H9 (cell line): ENCODE measurements at regions not wholly inside any gene's neighbourhood (a gene's known extent, or its start where the extent isn't known, plus 50 kb on each side); places are given as distances from the start of the nearest gene placed in this dataset.

Source experiments
- DNase-seq: peaks from one replicate; pipeline ENCODE4 v3.0.0-alpha.2; 2017
- H2AFZ ChIP-seq: one replicate; pipeline ENCODE4 v1.6.1; 2013; ENCODE audit warnings: mild to moderate bottlenecking, low read length, control low read depth, moderate library complexity
- H2AK5ac ChIP-seq: 2 replicates; pipeline ENCODE4 v1.6.1; 2013; ENCODE audit warnings: low read length, control low read depth, mixed read lengths; ENCODE audit not compliant: insufficient read length
- H2BK120ac ChIP-seq: one replicate; pipeline ENCODE4 v1.6.1; 2013; ENCODE audit warnings: low read depth, mild to moderate bottlenecking, low read length, control low read depth, inconsistent platforms; ENCODE audit not compliant: poor library complexity, severe bottlenecking
- H2BK12ac ChIP-seq: 2 replicates; pipeline ENCODE4 v1.6.1; 2013; ENCODE audit warnings: low read length, control low read depth, mixed read lengths, low read depth; ENCODE audit not compliant: insufficient read length
- H2BK15ac ChIP-seq: 2 replicates; pipeline ENCODE4 v1.6.1; 2013; ENCODE audit warnings: low read depth, low read length, control low read depth
- H2BK20ac ChIP-seq: one replicate; pipeline ENCODE4 v1.6.1; 2013; ENCODE audit warnings: low read depth, mild to moderate bottlenecking, low read length, control low read depth, inconsistent platforms; ENCODE audit not compliant: poor library complexity, severe bottlenecking
- H2BK5ac ChIP-seq: 2 replicates; pipeline ENCODE4 v1.6.1; 2013; ENCODE audit warnings: low read length, control low read depth, mixed read lengths; ENCODE audit not compliant: insufficient read length
- H3K14ac ChIP-seq: 2 replicates; pipeline ENCODE4 v1.6.1; 2013; ENCODE audit warnings: low read length, control low read depth; ENCODE audit not compliant: insufficient read depth
- H3K18ac ChIP-seq: 2 replicates; pipeline ENCODE4 v1.6.1; 2013; ENCODE audit warnings: low read depth, mild to moderate bottlenecking, mixed read lengths, low read length, control low read depth; ENCODE audit not compliant: insufficient read length
- H3K23ac ChIP-seq: 2 replicates; pipeline ENCODE4 v1.6.1; 2013; ENCODE audit warnings: low read length, control low read depth, mixed read lengths, low read depth; ENCODE audit not compliant: insufficient read length
- H3K23me2 ChIP-seq: 2 replicates; pipeline ENCODE4 v1.6.1; 2013; ENCODE audit warnings: low read depth, mild to moderate bottlenecking, mixed read lengths, low read length, control low read depth; ENCODE audit not compliant: insufficient read length, poor library complexity, severe bottlenecking
- H3K27ac ChIP-seq: 2 replicates; pipeline ENCODE4 v1.5.1; 2013; ENCODE audit warnings: low read length, control low read depth, mixed read lengths, low read depth; ENCODE audit not compliant: insufficient read length
- H3K27me3 ChIP-seq: 2 replicates; pipeline ENCODE4 v1.6.1; 2013; ENCODE audit warnings: low read length, control low read depth, inconsistent platforms; ENCODE audit not compliant: insufficient read depth
- H3K4ac ChIP-seq: 2 replicates; pipeline ENCODE4 v1.6.1; 2013; ENCODE audit warnings: low read depth, mild to moderate bottlenecking, control low read depth, inconsistent platforms, low read length, moderate library complexity
- H3K4me1 ChIP-seq: 2 replicates; pipeline ENCODE4 v1.6.1; 2013; ENCODE audit warnings: low read length, control low read depth, inconsistent platforms; ENCODE audit not compliant: insufficient read depth
- H3K4me2 ChIP-seq: 2 replicates; pipeline ENCODE4 v1.6.1; 2013; ENCODE audit warnings: low read length, control low read depth, mixed read lengths; ENCODE audit not compliant: insufficient read length, insufficient read depth
- H3K56ac ChIP-seq: 2 replicates; pipeline ENCODE4 v1.6.1; 2013; ENCODE audit warnings: low read depth, mild to moderate bottlenecking, mixed read lengths, low read length, control low read depth; ENCODE audit not compliant: insufficient read length
- H3K79me1 ChIP-seq: 2 replicates; pipeline ENCODE4 v1.6.1; 2013; ENCODE audit warnings: low read depth, mild to moderate bottlenecking, moderate library complexity, low read length, control low read depth, inconsistent platforms; ENCODE audit not compliant: insufficient read depth, poor library complexity, severe bottlenecking
- H3K79me2 ChIP-seq: 2 replicates; pipeline ENCODE4 v1.6.1; 2013; ENCODE audit warnings: low read length, control low read depth, inconsistent platforms; ENCODE audit not compliant: insufficient read depth
- H3K9ac ChIP-seq: 2 replicates; pipeline ENCODE4 v1.6.1; 2013; ENCODE audit warnings: low read length, control low read depth, mixed read lengths; ENCODE audit not compliant: insufficient read length; ENCODE audit errors: extremely low read depth
- H3K9me3 ChIP-seq: one replicate; pipeline ENCODE4 v1.6.1; 2013; ENCODE audit warnings: low read depth, low read length, inconsistent platforms; ENCODE audit not compliant: control insufficient read depth
- H3T11ph ChIP-seq: one replicate; pipeline ENCODE4 v1.6.1; 2013; ENCODE audit warnings: mild to moderate bottlenecking, low read length, control low read depth, inconsistent platforms
- H4K20me1 ChIP-seq: one replicate; pipeline ENCODE4 v1.6.1; 2013; ENCODE audit not compliant: control insufficient read depth, insufficient read length, insufficient read depth
- H4K5ac ChIP-seq: 2 replicates; pipeline ENCODE4 v1.6.1; 2013; ENCODE audit warnings: low read depth, mild to moderate bottlenecking, mixed read lengths, low read length, control low read depth; ENCODE audit not compliant: insufficient read length
- H4K8ac ChIP-seq: replicated peaks from 2 replicates; pipeline ENCODE4 v1.6.1; 2013; ENCODE audit warnings: low read length, control low read depth, mixed read lengths, low read depth; ENCODE audit not compliant: insufficient read length
- H4K91ac ChIP-seq: 2 replicates; pipeline ENCODE4 v1.6.1; 2013; ENCODE audit warnings: low read depth, mild to moderate bottlenecking, moderate library complexity, mixed read lengths, low read length, control low read depth; ENCODE audit not compliant: insufficient read length
- H3K27ac Mint-ChIP-seq, 3 experiments: 2 replicates in 2 of 3; 3 replicates in 1 of 3; pipeline ENCODE4 v1.8.0; 2020 to 2021; ENCODE audit warnings: mixed read lengths in 3 of 3, mild to moderate bottlenecking in 1 of 3, moderate library complexity in 1 of 3
- H3K27me3 Mint-ChIP-seq: 2 replicates; pipeline ENCODE4 v1.8.0; 2021; ENCODE audit warnings: low read depth, mild to moderate bottlenecking, moderate library complexity, mixed read lengths
- H3K36me3 Mint-ChIP-seq, 3 experiments: 2 replicates in 2 of 3; 3 replicates in 1 of 3; pipeline ENCODE4 v1.8.0; 2020 to 2021; ENCODE audit warnings: low read depth in 3 of 3, mixed read lengths in 3 of 3; ENCODE audit not compliant: insufficient read depth in 1 of 3
- H3K4me1 Mint-ChIP-seq, 2 experiments: 2 replicates each; pipeline ENCODE4 v1.8.0; 2020; ENCODE audit warnings: mixed read lengths in 2 of 2
- H3K4me3 Mint-ChIP-seq, 2 experiments: 2 replicates in 1 of 2; 3 replicates in 1 of 2; pipeline ENCODE4 v1.8.0; 2020 to 2021; ENCODE audit warnings: mild to moderate bottlenecking in 2 of 2, mixed read lengths in 2 of 2, moderate library complexity in 1 of 2
- H3K9me3 Mint-ChIP-seq, 2 experiments: 2 replicates in 1 of 2; 3 replicates in 1 of 2; pipeline ENCODE4 v1.8.0; 2020; ENCODE audit warnings: mild to moderate bottlenecking in 2 of 2, mixed read lengths in 2 of 2, moderate library complexity in 1 of 2
- WGBS: extraction: QIAGEN DNeasy Blood & Tissue Kit; methylation state at CpG from one replicate; pipeline ENCODE4 v1.1.7; 2013; ENCODE audit warnings: missing lambda C conversion rate, low lambda C conversion rate, mixed read lengths; ENCODE audit not compliant: insufficient read length; ENCODE audit errors: extremely low coverage; 5-methylcytosine and 5-hydroxymethylcytosine counted together
- TF ChIP-seq, protein P1 (sequence below): fragments of 200-600 bp; sonication (generic); conservative IDR thresholded peaks from 3 replicates; pipeline ENCODE4 v1.8.0; 2021; ENCODE audit warnings: antibody characterized with exemption, mild to moderate bottlenecking

DNA sequence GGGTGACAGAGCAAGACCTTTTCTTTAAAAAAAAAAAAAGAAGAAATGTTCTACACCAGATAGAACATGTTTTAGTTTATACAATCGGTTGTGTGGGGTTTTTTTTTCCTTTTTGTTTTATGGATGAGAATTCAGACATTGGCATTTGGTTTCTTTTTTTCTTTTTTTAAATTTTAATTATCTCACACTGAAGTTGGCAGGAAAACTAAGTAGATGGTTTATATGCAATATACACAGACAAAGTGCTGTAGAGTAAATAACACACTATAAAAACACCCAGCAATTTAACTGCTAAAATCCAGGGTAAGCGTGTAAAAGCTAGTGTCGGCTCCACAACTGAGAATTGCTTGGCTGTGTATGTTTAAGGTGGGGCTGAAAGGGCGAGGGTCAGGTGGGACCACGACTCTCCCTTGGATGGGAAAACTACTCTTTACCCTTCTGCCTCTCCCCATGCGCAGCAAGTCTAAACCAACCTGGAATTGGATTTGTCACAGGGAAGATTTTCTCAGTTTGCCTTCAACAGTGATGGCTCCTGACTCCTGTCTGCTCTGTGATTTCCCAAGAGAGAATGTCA, 147.1 kb upstream of the MARCKS start:
- Mint-ChIP-seq H3K4me1 (peaks cover 4 to 5% of the 10 kb centered on the region in 2 experiments), H3K27ac (no peak overlapping the region), H3K36me3 (no peaks in the 10 kb centered on the region), H3K9me3 (no peaks in the 10 kb centered on the region), H3K27me3 (no peaks in the 10 kb centered on the region), H3K4me3 (no peak overlapping the region)
- H4K20me1 ChIP-seq, result no peaks in the 10 kb centered on the region
- no peak overlapping the region for H2BK12ac ChIP-seq
- no peak overlapping the region for H3K56ac ChIP-seq
- no peak overlapping the region for H2BK120ac ChIP-seq
- WGBS, result no CpG with 5 or more reads among the region's 6 CpGs
- no peak overlapping the region for H2BK20ac ChIP-seq
- no peak overlapping the region for H3K14ac ChIP-seq
- H2AK5ac ChIP-seq, result no peak overlapping the region
- H3K4ac ChIP-seq, result no peak overlapping the region
- H3K4me2 ChIP-seq, result no peak overlapping the region
- no peak overlapping the region for H2AFZ ChIP-seq
- H3K4me1 ChIP-seq, result no peaks in the 10 kb centered on the region
- H4K91ac ChIP-seq, result no peak overlapping the region
- no peak overlapping the region for H3K18ac ChIP-seq
- H3K23ac ChIP-seq, result no peak overlapping the region
- H3K79me2 ChIP-seq, result no peaks in the 10 kb centered on the region
- no peak overlapping the region for H3K27ac ChIP-seq
- no peak overlapping the region for H2BK5ac ChIP-seq
- no peak overlapping the region for H3T11ph ChIP-seq
- no peak for DNase-seq
- H3K9me3 ChIP-seq, result no peaks in the 10 kb centered on the region
- H4K5ac ChIP-seq, result no peak overlapping the region
- no peak overlapping the region for H2BK15ac ChIP-seq
- H4K8ac ChIP-seq, result no peak overlapping the region
- no peaks in the 10 kb centered on the region for H3K23me2 ChIP-seq
- TF ChIP-seq, protein P1, sequence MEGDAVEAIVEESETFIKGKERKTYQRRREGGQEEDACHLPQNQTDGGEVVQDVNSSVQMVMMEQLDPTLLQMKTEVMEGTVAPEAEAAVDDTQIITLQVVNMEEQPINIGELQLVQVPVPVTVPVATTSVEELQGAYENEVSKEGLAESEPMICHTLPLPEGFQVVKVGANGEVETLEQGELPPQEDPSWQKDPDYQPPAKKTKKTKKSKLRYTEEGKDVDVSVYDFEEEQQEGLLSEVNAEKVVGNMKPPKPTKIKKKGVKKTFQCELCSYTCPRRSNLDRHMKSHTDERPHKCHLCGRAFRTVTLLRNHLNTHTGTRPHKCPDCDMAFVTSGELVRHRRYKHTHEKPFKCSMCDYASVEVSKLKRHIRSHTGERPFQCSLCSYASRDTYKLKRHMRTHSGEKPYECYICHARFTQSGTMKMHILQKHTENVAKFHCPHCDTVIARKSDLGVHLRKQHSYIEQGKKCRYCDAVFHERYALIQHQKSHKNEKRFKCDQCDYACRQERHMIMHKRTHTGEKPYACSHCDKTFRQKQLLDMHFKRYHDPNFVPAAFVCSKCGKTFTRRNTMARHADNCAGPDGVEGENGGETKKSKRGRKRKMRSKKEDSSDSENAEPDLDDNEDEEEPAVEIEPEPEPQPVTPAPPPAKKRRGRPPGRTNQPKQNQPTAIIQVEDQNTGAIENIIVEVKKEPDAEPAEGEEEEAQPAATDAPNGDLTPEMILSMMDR, result no peak
- H3K9ac ChIP-seq, result no peak overlapping the region
- H3K79me1 ChIP-seq, result no peaks in the 10 kb centered on the region
- no peaks in the 10 kb centered on the region for H3K27me3 ChIP-seq
